ENCODE measurements at regions not wholly inside any gene's neighbourhood (a gene's known extent, or its start where the extent isn't known, plus 50 kb on each side); places are given as distances from the start of the nearest gene placed in this dataset.

GRCh38 chr6:22455378-22455777, 114.0 kb upstream of the HDGFL1 start:
- TF ChIP-seq CTCF (conservative IDR thresholded peaks at IDR 0.05; ENCODE audit: low read length), result no peak
- no peak overlapping the region for H3K4me3 ChIP-seq (ENCODE audit: low read length)
- DNase-seq (ENCODE audit: low read depth), result no peak

- no peak for DNase-seq (ENCODE audit: low read depth)
- H3K4me3 ChIP-seq (ENCODE audit: low read length), result no peak overlapping the region
- TF ChIP-seq CTCF (conservative IDR thresholded peaks at IDR 0.05; ENCODE audit: low read length), result no peak
Measured at GRCh38 chr6:22457996-22458395, 111.4 kb upstream of the HDGFL1 start.

- no peak for TF ChIP-seq CTCF (conservative IDR thresholded peaks at IDR 0.05; ENCODE audit: low read length)
- DNase-seq (ENCODE audit: low read depth), result no peak
- H3K4me3 ChIP-seq (ENCODE audit: low read length), result no peak overlapping the region
Measured at GRCh38 chr6:22466665-22467245, 102.6 kb upstream of the HDGFL1 start.

- TF ChIP-seq CTCF (conservative IDR thresholded peaks at IDR 0.05; ENCODE audit: low read length), result no peak
- no peak overlapping the region for H3K4me3 ChIP-seq (ENCODE audit: low read length)
- no peak for DNase-seq (ENCODE audit: low read depth)
Measured at GRCh38 chr6:22467645-22468044, 101.7 kb upstream of the HDGFL1 start.

GRCh38 chr6:22468256-22468965, 101.0 kb upstream of the HDGFL1 start:
- DNase-seq (ENCODE audit: low read depth), result no peak
- TF ChIP-seq CTCF (conservative IDR thresholded peaks at IDR 0.05; ENCODE audit: low read length), result no peak
- H3K4me3 ChIP-seq (ENCODE audit: low read length), result no peak overlapping the region

GRCh38 chr6:22470454-22471131, 98.8 kb upstream of the HDGFL1 start:
- DNase-seq (ENCODE audit: low read depth), result no peak
- no peak overlapping the region for H3K4me3 ChIP-seq (ENCODE audit: low read length)
- TF ChIP-seq CTCF (conservative IDR thresholded peaks at IDR 0.05; ENCODE audit: low read length), result no peak

All from AG10803 (cell line).